Gastroesophageal sphincter (tissue), 3 donors: ENCODE measurements at regions not wholly inside any gene's neighbourhood (a gene's known extent, or its start where the extent isn't known, plus 50 kb on each side); places are given as distances from the start of the nearest gene placed in this dataset.

ENCODE experiments used
- EP300 ChIP-seq: sonication (generic); formaldehyde crosslinking; IDR thresholded peaks from one replicate; pipeline ENCODE4 v1.6.1; 2017; ENCODE audit warnings: antibody characterized with exemption, mild to moderate bottlenecking
- POLR2A ChIP-seq, 2 donors: fragments of 450-650 bp; IDR thresholded peaks; one replicate each; pipeline ENCODE4 v1.6.1; 2017; ENCODE audit warnings: antibody characterized with exemption in 2 of 2, mild to moderate bottlenecking in 2 of 2, moderate library complexity in 1 of 2
- POLR2AphosphoS5 ChIP-seq: sonication (generic); formaldehyde crosslinking; IDR thresholded peaks from one replicate; pipeline ENCODE4 v1.6.1; 2017; ENCODE audit warnings: antibody characterized with exemption
- TF ChIP-seq, protein P1 (sequence below), 4 experiments: fragments of 200-600 bp in 2 of 4; fragments of 450-650 bp in 2 of 4; sonication (generic) in 1 of 4; IDR thresholded peaks; one replicate each; pipeline ENCODE4 v1.5.1; 2017 to 2019; ENCODE audit warnings: antibody characterized with exemption in 4 of 4, mild to moderate bottlenecking in 2 of 4, moderate library complexity in 2 of 4

GRCh38 chr20:17873410-17874270 lies 95.0 kb downstream of the SNX5 start:
- TF ChIP-seq POLR2A (IDR thresholded peaks at IDR 0.05) (no peak), POLR2AphosphoS5 (peak; percentile 55), EP300 (no peak)
- TF ChIP-seq, protein P1, sequence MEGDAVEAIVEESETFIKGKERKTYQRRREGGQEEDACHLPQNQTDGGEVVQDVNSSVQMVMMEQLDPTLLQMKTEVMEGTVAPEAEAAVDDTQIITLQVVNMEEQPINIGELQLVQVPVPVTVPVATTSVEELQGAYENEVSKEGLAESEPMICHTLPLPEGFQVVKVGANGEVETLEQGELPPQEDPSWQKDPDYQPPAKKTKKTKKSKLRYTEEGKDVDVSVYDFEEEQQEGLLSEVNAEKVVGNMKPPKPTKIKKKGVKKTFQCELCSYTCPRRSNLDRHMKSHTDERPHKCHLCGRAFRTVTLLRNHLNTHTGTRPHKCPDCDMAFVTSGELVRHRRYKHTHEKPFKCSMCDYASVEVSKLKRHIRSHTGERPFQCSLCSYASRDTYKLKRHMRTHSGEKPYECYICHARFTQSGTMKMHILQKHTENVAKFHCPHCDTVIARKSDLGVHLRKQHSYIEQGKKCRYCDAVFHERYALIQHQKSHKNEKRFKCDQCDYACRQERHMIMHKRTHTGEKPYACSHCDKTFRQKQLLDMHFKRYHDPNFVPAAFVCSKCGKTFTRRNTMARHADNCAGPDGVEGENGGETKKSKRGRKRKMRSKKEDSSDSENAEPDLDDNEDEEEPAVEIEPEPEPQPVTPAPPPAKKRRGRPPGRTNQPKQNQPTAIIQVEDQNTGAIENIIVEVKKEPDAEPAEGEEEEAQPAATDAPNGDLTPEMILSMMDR (IDR thresholded peaks at IDR 0.05) = no peak
